NAMALWA (cell line): ENCODE measurements at regions not wholly inside any gene's neighbourhood (a gene's known extent, or its start where the extent isn't known, plus 50 kb on each side); places are given as distances from the start of the nearest gene placed in this dataset.

Experiments used
- DNase-seq: peaks from one replicate; pipeline ENCODE4 v3.0.0-alpha.2; 2015; ENCODE audit warnings: low spot score

DNA sequence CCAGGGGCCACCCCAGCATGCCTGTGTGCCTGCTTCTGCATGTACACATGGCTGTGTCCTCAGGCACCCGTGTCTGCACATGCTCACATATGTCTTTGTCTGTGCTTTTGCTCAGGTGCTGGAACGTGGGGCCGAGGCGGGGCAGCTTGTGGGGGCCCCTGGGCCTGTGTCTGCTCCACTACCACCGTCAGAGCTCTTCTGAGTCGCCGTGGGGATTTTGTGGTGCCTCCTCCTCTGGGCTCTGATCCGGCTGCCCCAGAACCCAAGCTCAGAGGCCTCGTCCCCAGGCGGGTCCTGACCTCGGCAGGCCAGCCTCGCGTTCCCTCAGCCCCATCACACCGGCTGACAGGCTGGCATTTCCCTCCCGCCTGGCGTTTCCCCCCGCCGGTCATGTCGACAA is 104.6 kb upstream of the ACTRT2 start:
- DNase-seq = no peak

DNA sequence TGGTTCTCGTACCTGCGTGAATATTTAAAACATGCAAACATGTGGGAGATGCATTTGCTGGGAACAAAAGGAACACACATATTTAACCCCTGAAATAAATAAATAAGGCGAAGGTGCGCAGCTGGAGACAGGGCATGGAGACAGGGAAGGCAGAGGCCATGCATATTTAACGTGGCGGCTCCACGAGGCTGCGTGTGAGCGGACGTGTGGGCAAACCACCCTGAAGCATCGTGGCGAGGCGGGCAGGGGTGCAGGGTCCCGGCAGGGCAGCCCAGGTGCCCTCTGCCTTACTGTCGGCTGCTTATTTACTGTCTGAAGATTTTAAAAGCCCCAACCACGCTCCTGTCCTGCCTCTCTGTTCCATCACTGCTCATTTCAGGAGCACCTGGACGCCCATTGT is 104.0 kb upstream of the ACTRT2 start:
- no peak for DNase-seq

DNA sequence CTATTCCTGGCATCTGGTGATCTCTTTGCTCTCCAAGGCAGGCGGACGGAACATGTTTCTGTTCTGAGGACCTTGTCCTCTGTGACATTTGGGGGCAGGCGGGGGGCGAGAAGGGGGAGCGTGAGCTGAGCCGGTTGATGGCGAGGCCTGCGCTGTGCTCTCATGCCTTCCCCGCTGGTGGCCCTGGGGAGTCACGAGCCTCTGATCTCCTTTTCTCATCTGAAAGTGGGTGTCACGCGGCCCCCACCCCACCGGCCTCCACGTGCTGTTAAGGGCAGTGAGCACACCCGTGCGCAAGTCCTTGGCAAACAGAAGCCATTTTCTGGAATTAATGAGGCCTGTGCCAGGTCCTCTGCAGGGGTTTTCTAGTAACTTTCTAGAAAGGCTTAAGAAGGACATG is 102.8 kb upstream of the ACTRT2 start:
- no peak for DNase-seq

DNA sequence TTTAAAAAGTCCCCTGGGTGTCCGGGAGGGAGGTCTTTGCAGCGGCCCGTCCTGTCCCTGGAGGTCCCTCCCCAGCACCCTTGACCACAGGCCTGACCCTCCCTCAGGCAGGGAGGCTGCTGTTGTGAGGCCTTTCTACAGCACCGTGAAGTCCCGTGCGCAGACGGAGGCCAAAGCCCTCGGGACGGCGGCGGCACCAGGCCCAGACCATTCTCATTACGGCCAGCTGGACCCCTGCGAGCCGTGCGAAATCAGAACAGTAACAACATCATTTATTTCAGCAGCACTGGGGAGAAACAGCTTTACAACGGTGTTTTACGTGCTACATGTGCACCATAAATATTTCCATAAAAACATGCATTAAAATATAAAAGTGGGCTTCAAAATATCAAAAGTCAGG is 101.4 kb upstream of the ACTRT2 start:
- DNase-seq = no peak

DNA sequence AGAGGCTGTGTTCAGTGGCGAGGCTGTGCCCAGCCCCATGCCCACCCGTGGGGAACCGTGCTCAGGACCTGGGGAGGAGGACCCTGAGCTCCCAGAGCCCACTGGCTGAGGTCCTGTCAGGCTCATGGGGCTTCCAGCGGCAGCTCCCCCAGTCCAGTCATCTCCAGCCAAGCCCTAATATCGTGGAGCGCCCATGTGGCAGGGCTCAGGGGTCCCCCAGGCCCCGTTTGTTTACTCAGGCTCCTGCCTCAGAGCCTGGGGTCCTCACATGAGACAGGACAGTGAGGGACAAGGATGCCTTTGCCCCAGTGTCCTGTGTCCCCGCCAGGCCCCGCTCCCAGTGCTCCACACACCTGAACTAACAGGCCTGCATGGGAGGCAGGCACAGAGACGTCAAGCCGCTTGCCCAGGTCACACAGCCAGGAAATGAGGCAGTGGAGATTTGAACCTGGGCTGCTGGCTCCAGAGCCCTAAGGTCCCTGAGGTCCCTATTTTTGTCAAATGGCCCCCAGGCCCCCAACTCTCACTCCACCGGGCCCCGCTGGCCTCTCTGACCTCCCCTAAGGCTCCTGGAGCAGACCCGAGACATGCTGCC is 100.7 kb upstream of the ACTRT2 start:
- DNase-seq = no peak

DNA sequence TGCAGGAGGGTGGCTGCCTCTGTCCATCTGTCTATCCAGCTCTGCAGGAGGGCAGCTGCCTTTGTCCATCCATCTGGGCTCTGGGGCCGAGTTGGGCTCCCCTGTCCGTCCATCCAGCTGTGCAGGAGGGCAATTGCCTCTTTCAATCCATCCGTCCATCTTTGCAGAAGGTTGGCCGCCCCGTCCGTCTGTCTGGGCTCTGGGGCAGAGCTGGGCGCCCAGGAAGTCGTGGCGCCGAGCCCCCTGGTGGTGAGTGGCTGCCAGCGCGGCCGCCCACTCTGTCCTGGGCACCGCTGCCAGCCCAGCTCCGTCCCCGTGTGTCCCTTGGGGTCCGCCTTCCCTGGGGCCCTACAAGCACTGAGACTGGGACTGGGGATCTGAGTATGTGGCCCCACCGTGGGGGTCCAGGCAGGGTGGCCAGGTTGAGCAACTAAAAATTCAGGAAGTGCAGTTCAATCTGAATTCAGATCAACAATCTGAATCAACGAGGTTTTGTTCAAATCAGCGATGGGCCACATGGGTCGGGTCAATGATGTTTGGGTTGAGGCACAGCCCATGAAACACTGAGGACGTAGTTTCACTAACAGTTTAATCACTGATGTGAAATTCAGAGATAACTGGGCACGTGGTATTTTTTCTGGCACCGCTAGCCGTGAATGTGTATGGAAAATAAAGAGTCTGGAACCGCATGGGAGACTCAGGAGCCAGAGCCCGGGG is 99.1 kb upstream of the ACTRT2 start:
- DNase-seq = peak; percentile 45

DNA sequence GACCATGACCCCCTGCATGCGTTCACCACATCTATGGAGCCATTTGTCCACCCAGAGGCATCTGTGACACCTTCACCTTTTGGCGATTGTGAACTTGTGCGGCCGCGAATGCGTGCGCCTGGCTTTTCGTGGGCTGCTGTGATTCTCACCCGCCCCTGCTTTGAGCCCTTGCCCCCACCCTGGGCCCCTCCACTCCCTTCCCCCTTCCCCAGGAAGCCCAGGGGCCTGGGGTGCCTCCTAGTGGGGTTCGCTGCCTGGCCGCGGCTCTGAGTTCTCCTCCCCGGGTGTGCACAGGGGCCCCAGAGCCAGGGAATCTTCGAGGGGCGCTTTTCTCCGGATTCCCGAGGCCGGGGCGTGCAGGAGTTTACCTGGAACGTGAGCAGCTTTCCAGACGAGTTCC is 97.9 kb upstream of the ACTRT2 start:
- DNase-seq = no peak

DNA sequence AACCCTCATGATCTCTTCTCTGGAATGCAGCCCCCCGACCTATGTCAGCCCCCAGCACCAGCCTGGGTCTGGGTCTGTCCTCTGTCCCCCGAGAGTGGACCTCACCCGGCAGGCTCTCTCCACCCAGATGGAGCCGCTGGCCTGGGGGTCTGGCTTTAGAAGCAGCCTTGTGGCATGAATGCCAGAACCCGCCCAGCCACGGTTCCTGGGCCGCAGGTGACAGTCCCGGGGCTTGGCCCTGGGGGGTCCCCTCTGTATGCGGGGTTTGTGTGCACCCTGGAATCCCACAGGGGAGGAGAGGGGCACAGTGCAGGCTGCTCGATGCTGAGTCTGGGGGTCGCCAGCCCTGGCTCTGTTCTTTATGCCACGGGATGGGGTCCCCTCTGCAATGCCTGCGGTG is 96.0 kb upstream of the ACTRT2 start:
- DNase-seq = no peak

DNA sequence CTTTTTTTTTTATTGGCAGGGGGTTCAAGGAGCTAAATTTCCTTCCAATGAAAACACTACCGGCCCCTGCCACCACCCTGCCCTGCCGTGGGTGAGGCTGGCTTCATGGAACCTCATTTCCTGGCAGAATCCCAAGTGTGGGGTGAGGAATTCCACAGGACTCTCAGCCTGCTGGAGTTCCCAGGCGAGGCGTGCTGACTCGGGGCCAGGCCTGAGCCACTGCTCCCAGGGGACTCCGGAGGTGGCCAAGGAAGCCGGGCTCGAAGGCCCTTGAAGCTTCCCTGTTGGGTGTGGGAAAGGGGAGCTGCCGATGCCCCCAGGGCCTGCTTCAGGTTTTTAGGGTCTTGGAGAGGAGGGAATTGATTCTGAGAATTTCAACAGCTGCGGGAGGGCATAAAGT is 95.3 kb upstream of the ACTRT2 start:
- DNase-seq = no peak

DNA sequence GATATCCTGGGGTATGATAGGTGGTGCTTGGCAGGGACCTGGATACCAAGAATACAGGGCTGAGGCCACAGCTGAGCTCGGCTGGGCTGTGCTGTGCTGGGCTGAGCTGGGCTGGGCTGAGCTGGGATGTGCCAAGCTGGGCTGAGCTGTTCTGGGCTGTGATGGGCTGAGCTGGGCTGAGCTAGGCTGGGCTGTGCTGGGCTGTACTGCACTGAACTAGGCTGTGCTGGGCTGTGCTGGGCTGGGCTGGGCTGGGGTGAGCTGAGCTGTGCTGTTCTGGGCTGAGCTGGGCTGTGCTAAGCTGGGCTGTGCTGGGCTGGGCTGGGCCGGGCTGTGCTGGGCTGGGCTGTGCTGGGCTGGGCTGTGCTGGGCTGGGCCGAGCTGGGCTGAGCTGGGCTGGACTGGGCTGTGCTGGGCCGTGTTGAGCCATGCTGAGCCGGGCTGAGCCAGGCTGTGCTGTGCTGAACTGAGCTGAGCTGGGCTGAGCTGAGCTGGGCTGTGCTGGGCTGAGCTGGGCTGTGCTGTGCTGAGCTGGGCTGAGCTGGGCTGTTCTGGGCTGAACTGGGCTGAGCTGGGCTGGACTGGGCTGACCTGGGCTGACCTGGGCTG is 94.7 kb upstream of the ACTRT2 start:
- no peak for DNase-seq

DNA sequence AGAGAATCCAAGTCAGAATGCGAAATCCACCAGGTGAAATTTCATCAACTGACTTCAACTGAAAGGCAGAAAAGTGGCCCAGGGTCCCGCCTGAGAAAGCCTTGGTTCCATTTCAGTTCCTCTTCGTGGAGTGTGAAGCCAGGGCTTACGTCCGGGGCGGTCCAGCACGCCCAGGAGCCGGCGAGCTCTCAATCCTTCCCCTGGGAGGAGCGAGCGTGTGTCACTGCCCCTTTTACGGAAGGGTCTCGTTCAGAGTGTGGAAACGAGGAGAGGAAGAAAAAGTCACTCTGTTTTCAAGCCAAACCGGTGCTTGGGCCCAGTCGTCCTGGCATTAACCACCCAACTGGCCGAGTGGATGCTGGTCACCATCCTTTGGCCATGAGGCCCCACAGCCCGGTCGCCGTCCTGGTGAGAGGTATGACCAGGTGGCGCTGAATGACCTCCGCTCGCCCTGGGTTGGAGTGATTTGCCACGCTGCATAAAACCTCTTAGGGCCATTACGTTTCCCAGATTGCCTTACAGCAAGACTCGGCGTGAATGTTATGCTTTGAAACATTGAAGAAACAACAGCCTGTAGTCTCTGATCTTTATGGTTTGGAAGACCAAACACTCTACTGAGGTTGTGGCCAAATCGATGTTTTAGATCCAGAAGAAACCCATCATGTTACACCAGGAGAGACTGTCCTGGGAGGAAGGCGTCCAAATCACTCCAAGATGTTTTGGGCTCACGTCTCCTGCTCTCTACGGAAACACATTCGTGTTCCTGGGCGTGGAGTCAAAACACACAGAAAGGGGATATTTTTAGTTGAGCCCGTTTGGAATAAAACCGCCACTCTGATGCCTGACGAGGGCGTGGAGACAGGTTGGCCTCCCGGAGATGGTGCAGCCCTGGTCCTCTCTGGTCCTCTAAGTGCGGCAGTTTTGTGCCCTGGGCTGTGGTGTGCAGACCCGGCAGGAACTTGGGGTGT is 93.6 kb upstream of the ACTRT2 start:
- peak; percentile 14 for DNase-seq

DNA sequence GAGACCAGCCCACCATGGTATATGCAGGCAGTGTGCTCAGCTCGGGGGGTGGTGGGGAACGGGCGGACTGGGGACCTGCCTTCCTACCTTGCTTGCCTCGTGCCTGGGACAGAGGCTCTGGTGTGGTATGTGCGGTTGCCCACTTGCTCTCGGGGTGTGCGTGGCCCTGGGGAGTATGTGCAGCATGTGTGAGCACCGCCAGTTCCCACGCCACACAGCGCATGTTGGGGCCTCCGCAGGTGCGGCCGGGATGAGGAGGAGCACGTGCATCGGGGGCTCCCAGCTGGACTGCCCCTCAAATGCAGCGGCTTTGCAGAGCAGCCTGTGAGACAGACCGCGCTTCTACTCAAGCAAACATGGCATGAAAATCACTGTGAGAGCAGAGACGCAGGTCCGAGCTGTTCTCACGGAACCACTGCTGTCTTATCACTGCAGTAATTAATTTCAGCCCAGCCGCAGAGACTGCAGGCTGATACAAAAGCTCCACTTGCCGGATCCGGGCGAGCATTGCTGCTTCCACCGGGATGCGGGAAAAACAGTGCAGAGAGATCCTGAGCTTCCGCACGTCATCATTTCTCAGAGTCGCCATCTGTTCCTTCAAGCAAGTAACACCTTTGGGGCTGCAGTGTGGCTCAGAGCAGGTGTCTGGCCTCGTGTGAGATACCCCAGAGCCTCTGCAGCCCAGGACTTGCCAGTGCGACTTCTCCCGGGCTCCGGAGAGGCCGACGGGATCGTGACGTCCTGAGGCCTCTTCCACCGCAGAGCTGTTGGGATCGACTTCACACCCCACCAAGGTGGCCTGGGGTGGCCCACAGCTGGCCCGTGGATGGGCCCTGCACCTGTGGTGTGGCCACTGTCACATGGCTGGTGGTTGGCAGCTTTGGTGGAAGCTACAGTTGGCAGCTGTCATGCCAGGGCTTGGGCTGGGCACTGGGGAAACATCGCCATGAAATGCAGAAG is 92.6 kb upstream of the ACTRT2 start:
- no peak for DNase-seq

DNA sequence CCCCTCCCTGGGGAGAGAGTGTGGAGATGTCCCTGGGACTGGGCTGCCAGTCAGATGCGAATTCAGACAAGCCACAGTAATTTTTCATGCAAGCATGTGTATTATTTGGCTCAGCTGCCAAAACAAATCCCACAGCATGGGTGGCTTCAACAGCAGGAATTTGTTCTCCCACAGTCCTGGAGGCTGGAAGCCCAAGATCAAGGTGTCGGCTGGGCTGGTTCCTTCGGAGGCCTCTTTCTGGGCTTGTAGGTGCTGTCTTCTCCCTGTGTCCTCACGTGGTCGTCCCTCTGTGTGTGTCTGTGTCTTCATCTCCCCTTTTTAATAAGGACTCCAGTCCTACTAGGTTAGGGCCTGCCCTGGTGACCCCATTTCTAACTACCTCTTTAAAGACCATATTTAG is 91.9 kb upstream of the ACTRT2 start:
- DNase-seq = no peak

DNA sequence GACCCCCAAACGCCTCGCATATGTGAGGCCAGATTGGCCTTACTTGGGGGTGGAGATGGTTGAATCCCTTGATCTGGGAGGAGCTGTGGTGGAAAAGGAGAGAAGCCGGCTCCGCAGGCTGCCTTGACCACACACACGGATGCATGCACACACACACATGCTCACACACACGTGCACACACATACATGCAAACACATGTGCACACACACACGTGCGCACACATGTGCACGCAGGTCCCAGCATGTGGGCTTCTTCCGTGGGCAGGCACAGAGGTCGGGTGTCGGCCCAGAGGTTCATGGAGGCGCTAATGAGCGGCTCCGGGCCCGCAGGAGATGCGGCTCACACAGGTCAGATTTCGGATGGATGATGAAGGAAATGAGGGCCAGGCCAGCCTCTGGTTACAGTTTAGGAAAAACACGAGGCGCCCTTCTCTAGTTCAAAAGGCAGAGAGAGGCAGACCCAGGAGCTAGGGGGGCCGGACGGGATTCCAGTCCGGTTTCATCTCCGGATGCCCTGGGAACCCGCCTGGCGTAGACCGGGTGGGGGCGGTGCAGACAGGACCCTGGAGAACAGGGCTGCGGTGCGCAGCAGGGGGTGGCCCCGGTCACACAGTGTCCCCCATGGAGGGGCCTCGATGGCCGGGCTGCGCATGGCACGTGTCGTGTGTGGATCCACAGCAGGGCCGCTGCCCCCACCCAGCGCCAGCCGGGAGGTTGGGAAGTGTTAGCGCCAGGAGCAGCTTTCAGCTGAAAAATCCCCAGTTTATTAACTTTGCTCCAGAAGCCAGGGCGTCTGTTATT is 91.1 kb upstream of the ACTRT2 start:
- DNase-seq = no peak

DNA sequence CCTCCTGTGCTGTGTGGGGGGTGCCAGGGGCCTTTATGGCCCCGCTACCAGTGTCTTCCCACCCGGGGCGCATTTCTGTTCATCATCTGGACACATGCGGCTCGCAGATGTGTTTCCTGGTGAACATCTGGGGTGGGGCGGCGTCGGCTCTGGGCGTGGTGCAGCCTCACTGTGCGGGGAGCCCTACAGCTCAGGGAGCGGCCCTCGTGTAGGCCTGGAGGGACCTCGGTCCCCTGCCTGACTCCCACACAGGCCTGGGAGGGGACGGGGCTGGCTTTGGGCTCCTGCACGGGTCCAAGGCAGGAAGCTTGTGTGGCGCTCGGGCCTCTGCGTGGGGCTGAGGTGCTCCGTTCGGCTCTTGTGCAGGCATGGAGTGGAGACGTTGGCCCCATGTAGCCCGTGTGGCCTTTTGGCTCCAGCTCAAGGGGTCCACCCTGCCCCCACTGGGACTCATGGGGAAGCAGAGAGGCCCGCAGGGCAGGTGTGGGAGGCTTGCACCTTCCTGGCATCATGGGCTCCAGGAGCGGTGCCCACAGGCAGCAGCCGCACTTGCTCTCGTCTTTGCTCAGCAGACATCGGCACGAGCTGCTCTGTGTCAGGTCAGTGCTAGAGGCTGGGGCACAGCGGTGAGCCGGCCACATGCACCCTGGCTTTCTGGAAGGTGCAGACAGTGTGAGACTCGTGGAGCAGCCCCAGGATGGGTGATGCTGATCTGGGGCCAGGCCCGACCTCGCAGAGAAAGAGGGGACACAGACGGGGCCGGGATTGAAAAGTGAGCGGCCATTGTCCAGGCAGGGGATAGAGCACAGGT is 90.1 kb upstream of the ACTRT2 start:
- no peak for DNase-seq

DNA sequence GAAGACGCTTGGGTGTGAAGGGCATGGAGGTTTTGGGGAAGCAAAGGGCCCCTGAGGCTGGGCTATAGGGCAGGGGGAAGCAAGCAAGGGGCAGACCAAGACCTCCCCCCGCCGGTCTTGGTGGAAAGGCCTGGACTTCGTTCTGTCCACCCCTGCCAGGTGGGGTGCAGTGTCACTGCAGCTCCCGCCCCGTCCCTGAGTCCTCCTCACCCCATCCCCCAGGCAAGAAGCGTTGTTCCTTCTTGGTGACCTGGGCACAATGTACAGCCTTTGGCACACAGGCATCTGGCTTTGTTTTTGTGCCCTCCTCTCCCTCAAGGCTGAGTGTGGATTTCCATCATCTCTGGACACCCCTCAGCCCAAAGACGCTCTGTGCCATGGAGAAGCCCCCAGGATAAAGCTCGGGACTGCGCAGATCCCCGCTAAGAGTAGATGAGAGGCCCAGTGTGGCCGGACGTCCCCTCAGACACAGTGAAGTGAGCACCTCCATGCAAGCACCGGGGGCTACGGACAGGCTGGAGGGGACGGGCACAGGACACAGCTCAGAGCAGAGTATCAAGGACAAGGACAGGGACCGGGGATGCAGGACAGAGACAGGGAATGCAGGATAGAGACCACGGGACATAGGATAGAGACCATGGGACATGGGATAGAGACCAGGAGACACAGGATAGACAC is 89.4 kb upstream of the ACTRT2 start:
- DNase-seq = no peak

DNA sequence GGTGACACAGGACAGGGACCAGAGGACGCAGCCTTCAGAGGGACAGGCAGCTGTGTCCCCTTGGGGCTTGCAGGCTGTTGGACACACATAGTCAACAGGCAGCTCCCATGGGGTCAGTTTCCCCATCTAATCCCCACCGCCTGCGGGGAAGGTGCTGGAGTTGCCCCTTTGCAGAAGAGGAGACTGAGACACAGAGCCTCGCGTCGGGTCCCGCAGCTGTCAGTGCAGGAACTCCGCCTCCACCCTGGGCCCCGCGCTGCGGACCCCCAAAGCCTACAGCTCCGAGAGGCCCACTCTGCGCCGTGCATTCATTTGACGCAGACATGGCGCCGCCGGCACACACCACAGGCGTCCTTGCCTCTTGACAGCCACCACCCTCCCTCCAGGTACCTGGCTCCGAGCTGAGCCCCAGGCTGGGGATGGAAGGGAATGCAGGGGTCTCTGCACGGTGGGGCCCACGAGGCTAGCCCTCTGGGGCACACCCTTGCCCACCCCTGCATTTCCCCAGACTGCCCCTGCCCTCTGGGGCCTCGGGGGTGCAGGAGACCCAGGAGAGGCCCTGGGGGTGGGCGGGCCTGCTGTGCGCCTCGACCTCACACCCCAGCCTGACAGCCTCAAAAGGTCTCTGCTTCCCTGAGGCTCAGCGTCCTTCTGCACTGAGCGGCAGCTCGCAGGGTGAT is 88.5 kb upstream of the ACTRT2 start:
- no peak for DNase-seq

DNA sequence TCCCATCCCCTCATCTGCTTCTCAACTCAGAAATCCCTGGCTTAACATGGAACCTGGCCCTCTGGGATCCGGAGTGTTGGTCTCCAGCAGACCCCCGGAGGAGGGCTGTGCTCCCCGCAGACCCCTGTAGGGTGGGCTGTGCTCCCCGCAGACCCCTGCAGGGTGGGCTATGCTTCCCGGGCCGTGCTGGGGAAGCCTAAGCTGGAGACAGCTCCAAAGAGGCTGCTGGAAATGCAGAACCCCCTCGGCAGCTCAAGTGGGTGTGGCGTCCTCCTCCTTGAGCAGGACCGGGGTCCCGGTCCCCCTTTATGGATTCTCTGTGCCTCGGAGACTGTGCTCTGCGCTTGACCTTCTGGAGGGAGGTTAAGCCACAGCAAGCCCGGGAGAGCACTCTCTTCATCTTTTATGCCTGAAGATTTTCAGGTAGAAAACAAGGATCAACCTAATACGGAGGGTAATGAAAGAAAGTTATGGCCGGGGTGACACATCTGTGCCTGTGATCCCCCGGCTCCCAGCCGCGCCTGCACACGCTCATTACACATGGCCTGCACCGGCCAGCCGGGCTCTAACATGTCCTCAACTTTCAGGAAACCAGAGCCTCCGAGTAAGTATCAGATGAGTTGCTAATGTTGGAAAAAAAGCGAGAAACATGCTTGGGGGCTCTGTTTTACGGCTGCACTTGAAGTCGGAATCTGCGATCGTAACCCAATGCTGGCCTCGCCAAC is 87.7 kb upstream of the ACTRT2 start:
- no peak for DNase-seq
